Panc1 (cell line): ENCODE measurements at regions not wholly inside any gene's neighbourhood (a gene's known extent, or its start where the extent isn't known, plus 50 kb on each side); places are given as distances from the start of the nearest gene placed in this dataset.

ENCODE experiments used
- ATAC-seq: fragments of 200-7000 bp; cut with Tn5 transposase; 2 replicates; pipeline ENCODE4 v1.9.1; 2020; ENCODE audit warnings: mild to moderate bottlenecking, moderate library complexity
- BruUV-seq: library from RNA; stranded (reverse); fragments of 400-500 nt; replicated peaks from 2 replicates; lab custom pipeline; 2021; lab: Mats Ljungman, UMichigan
- CTCF ChIA-PET: fragments of 300-600 bp; sonication (Branson Sonifier 250); formaldehyde crosslinking; loops from one replicate; lab custom pipeline; 2022; ENCODE audit warnings: antibody characterized with exemption; lab: Charles Lee
- POLR2A ChIA-PET: fragments of 300-600 bp; sonication (Branson Sonifier 250); formaldehyde crosslinking; loops from one replicate; lab custom pipeline; 2022; ENCODE audit warnings: antibody characterized with exemption; lab: Charles Lee
- DNase-seq: peaks from one replicate; pipeline ENCODE4 v3.0.0-alpha.2; 2010; ENCODE audit warnings: low read depth, low spot score
- H3K27ac ChIP-seq: 2 replicates; pipeline ENCODE4 v1.5.1; 2011; ENCODE audit warnings: mild to moderate bottlenecking, low read length, inconsistent platforms
- H3K27me3 ChIP-seq: fragments of 200-500 bp; sonication (Bioruptor generic); 2 replicates; pipeline ENCODE4 v1.6.0; 2014; ENCODE audit warnings: low read length, inconsistent platforms; ENCODE audit not compliant: control insufficient read depth, insufficient read depth
- H3K36me3 ChIP-seq: fragments of 200-500 bp; sonication (Bioruptor generic); 2 replicates; pipeline ENCODE4 v1.5.1; 2014; ENCODE audit warnings: inconsistent platforms, mild to moderate bottlenecking, low read length, moderate library complexity; ENCODE audit not compliant: control insufficient read depth, insufficient read depth
- H3K4me1 ChIP-seq: 2 replicates; pipeline ENCODE4 v1.5.1; 2011; ENCODE audit warnings: inconsistent platforms, mild to moderate bottlenecking, low read length, moderate library complexity; ENCODE audit not compliant: control insufficient read depth, insufficient read depth
- H3K4me3 ChIP-seq, 2 experiments: 2 replicates each; pipeline ENCODE4 v1.5.1; 2011 to 2012; ENCODE audit warnings: low read depth in 2 of 2, low read length in 2 of 2, mild to moderate bottlenecking in 2 of 2, inconsistent platforms in 1 of 2, moderate library complexity in 1 of 2
- H3K9me3 ChIP-seq: fragments of 200-500 bp; sonication (Bioruptor generic); 2 replicates; pipeline ENCODE4 v1.5.1; 2014; ENCODE audit warnings: low read depth, mild to moderate bottlenecking, inconsistent platforms, low read length, moderate library complexity; ENCODE audit not compliant: control insufficient read depth, insufficient read depth
- POLR2AphosphoS5 ChIP-seq: IDR thresholded peaks from 2 replicates; pipeline ENCODE4 v1.6.1; 2012; ENCODE audit warnings: mild to moderate bottlenecking, low read depth, low read length, moderate library complexity
- SIN3A ChIP-seq: IDR thresholded peaks from 2 replicates; pipeline ENCODE4 v1.6.1; 2012; ENCODE audit warnings: low read depth, mild to moderate bottlenecking, low read length, moderate library complexity, borderline replicate concordance; ENCODE audit not compliant: insufficient read depth
- TCF7L2 ChIP-seq: IDR thresholded peaks from 2 replicates; pipeline ENCODE4 v1.6.1; 2011; ENCODE audit warnings: mild to moderate bottlenecking, low read depth, low read length, inconsistent platforms
- in situ Hi-C: cut with HindIII; loops from 2 replicates; pipeline ENCODE4 v1.10.0; 2016; ENCODE audit warnings: low sequenced_read_pairs, low pct_unique_long_range_greater_than_20kb
- intact Hi-C: fragments of 100-400 bp; cut with micrococcal nuclease; formaldehyde crosslinking; loops from one replicate; pipeline ENCODE4 v1.10.0; 2022; ENCODE audit not compliant: unreplicated experiment
- TF ChIP-seq, protein P1 (sequence below), 2 experiments: IDR thresholded peaks; 2 replicates each; pipeline ENCODE4 v1.6.1; 2011 to 2012; ENCODE audit warnings: low read depth in 2 of 2, control low read depth in 1 of 2, low read length in 1 of 2, mild to moderate bottlenecking in 1 of 2, moderate library complexity in 1 of 2; ENCODE audit not compliant: insufficient read depth in 1 of 2
- TF ChIP-seq, protein P2 (sequence below): fragments of 450-650 bp; IDR thresholded peaks from 2 replicates; pipeline ENCODE4 v1.5.1; 2017; ENCODE audit warnings: mild to moderate bottlenecking

DNA sequence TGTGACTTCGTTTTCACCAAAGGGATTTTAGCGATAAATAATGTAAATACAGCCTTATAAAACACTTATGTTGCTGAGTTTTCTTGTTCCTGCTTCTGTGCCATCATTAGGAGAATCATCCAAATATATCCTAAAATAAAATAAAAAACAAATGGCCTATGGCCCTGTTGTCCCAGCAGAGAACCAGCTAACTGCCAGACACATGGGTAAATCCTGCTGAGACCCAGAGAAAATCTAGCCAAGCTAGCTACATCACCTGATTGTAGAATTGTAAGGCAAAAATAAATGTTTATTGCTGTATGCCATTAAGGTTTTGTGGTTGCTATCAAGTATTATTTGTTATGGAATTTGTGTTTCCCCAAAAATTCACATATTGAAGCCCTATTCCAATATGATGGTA lies 631.2 kb upstream of the SYNCRIP start:
- no peaks in the 10 kb centered on the region for H3K27me3 ChIP-seq
- intact Hi-C loops (no loop called here), in situ Hi-C loops (no loop called here)
- DNase-seq = no peak
- TF ChIP-seq POLR2AphosphoS5 = no peak
- TF ChIP-seq, protein P1, sequence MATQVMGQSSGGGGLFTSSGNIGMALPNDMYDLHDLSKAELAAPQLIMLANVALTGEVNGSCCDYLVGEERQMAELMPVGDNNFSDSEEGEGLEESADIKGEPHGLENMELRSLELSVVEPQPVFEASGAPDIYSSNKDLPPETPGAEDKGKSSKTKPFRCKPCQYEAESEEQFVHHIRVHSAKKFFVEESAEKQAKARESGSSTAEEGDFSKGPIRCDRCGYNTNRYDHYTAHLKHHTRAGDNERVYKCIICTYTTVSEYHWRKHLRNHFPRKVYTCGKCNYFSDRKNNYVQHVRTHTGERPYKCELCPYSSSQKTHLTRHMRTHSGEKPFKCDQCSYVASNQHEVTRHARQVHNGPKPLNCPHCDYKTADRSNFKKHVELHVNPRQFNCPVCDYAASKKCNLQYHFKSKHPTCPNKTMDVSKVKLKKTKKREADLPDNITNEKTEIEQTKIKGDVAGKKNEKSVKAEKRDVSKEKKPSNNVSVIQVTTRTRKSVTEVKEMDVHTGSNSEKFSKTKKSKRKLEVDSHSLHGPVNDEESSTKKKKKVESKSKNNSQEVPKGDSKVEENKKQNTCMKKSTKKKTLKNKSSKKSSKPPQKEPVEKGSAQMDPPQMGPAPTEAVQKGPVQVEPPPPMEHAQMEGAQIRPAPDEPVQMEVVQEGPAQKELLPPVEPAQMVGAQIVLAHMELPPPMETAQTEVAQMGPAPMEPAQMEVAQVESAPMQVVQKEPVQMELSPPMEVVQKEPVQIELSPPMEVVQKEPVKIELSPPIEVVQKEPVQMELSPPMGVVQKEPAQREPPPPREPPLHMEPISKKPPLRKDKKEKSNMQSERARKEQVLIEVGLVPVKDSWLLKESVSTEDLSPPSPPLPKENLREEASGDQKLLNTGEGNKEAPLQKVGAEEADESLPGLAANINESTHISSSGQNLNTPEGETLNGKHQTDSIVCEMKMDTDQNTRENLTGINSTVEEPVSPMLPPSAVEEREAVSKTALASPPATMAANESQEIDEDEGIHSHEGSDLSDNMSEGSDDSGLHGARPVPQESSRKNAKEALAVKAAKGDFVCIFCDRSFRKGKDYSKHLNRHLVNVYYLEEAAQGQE (IDR thresholded peaks at IDR 0.05; ENCODE audit: insufficient read depth in 1 of 2, low read depth in 2 of 2, low read length in 1 of 2) = no peak
- no peak for TF ChIP-seq SIN3A
- no peak for TF ChIP-seq TCF7L2
- TF ChIP-seq, protein P2, sequence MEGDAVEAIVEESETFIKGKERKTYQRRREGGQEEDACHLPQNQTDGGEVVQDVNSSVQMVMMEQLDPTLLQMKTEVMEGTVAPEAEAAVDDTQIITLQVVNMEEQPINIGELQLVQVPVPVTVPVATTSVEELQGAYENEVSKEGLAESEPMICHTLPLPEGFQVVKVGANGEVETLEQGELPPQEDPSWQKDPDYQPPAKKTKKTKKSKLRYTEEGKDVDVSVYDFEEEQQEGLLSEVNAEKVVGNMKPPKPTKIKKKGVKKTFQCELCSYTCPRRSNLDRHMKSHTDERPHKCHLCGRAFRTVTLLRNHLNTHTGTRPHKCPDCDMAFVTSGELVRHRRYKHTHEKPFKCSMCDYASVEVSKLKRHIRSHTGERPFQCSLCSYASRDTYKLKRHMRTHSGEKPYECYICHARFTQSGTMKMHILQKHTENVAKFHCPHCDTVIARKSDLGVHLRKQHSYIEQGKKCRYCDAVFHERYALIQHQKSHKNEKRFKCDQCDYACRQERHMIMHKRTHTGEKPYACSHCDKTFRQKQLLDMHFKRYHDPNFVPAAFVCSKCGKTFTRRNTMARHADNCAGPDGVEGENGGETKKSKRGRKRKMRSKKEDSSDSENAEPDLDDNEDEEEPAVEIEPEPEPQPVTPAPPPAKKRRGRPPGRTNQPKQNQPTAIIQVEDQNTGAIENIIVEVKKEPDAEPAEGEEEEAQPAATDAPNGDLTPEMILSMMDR = no peak
- H3K4me1 ChIP-seq = no peaks in the 10 kb centered on the region
- POLR2A ChIA-PET = no interaction called here
- no peak overlapping the region for H3K4me3 ChIP-seq
- H3K9me3 ChIP-seq = no peaks in the 10 kb centered on the region
- BruUV-seq = no TSS peak
- H3K27ac ChIP-seq = no peak overlapping the region
- no peak for ATAC-seq
- H3K36me3 ChIP-seq = no peaks in the 10 kb centered on the region
- CTCF ChIA-PET = no interaction called here

DNA sequence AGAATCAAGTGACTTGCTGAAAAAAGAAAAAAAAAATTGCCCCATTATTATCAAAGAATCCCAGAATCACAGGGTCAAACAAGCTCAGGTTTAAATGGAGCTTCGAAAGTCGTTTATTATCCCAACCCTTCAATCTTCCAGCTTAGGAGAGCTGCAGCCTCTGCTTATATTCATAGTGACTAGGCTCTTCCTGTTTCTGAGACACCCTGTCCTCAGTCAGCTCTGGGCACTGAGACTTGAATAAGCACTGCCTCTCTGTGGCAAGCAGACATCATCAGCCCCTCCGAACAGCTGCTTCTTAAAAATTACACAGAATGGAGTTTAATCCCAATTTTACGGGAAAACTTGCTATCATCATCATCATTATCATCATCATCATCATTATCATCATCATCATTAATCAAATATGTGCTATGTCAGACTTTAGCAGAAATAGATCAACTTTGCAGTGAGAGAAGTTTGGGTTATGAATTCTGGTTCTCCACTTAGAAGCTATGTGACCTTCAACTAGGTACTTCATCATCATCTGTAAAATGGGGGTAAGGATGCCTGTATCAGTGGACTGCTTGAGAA lies 614.0 kb upstream of the SYNCRIP start:
- no TSS peak for BruUV-seq
- H3K27me3 ChIP-seq = no peaks in the 10 kb centered on the region
- H3K27ac ChIP-seq = no peak overlapping the region
- no peak overlapping the region for H3K4me3 ChIP-seq
- H3K36me3 ChIP-seq = no peaks in the 10 kb centered on the region
- no peaks in the 10 kb centered on the region for H3K9me3 ChIP-seq
- no peaks in the 10 kb centered on the region for H3K4me1 ChIP-seq
- CTCF ChIA-PET = no interaction called here
- no peak for TF ChIP-seq SIN3A
- TF ChIP-seq POLR2AphosphoS5 = no peak
- TF ChIP-seq, protein P2 = no peak
- TF ChIP-seq TCF7L2 = no peak
- TF ChIP-seq, protein P1 (IDR thresholded peaks at IDR 0.05; ENCODE audit: insufficient read depth in 1 of 2, low read depth in 2 of 2, low read length in 1 of 2) = no peak
- DNase-seq (no peak), ATAC-seq (no peak)
- intact Hi-C loops (no loop called here), in situ Hi-C loops (no loop called here)
- POLR2A ChIA-PET = no interaction called here
